ENCODE measurements at regions not wholly inside any gene's neighbourhood (a gene's known extent, or its start where the extent isn't known, plus 50 kb on each side); places are given as distances from the start of the nearest gene placed in this dataset.

GRCh38 chr6:23280437-23280836 lies 711.1 kb downstream of the HDGFL1 start:
- H3K4me2 ChIP-seq (ENCODE audit: extremely low read depth, insufficient read depth, low read length), result no peak overlapping the region
- TF ChIP-seq EZH2 (IDR thresholded peaks at IDR 0.05; ENCODE audit: low read length, missing control alignments), result no peak
- TF ChIP-seq, protein P1, sequence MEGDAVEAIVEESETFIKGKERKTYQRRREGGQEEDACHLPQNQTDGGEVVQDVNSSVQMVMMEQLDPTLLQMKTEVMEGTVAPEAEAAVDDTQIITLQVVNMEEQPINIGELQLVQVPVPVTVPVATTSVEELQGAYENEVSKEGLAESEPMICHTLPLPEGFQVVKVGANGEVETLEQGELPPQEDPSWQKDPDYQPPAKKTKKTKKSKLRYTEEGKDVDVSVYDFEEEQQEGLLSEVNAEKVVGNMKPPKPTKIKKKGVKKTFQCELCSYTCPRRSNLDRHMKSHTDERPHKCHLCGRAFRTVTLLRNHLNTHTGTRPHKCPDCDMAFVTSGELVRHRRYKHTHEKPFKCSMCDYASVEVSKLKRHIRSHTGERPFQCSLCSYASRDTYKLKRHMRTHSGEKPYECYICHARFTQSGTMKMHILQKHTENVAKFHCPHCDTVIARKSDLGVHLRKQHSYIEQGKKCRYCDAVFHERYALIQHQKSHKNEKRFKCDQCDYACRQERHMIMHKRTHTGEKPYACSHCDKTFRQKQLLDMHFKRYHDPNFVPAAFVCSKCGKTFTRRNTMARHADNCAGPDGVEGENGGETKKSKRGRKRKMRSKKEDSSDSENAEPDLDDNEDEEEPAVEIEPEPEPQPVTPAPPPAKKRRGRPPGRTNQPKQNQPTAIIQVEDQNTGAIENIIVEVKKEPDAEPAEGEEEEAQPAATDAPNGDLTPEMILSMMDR (conservative IDR thresholded peaks at IDR 0.05 in 1 of 2, IDR thresholded peaks at IDR 0.05 in 1 of 2; ENCODE audit: low read depth in 1 of 2, low read length in 2 of 2), result no peak
- no peak overlapping the region for H2AFZ ChIP-seq (ENCODE audit: low read length)
- no peak overlapping the region for H3K4me3 ChIP-seq (replicated peaks in 1 of 4; ENCODE audit: control extremely low read depth in 1 of 4, insufficient read depth in 1 of 4, low read depth in 3 of 4, low read length in 4 of 4)
- H3K9ac ChIP-seq (ENCODE audit: insufficient read depth, low read length), result no peak overlapping the region
- no peaks in the 10 kb centered on the region for H4K20me1 ChIP-seq (ENCODE audit: control insufficient read depth, extremely low read depth, insufficient read depth, low read length)
- no peaks in the 10 kb centered on the region for H3K27me3 ChIP-seq (ENCODE audit: control insufficient read depth, insufficient read depth, low read length)
- H3K79me2 ChIP-seq (ENCODE audit: control insufficient read depth, insufficient read depth, low read length), result no peaks in the 10 kb centered on the region
- no peaks in the 10 kb centered on the region for H3K9me3 ChIP-seq (ENCODE audit: control insufficient read depth, insufficient read depth, low read depth, low read length)
- no peaks in the 10 kb centered on the region for H3K36me3 ChIP-seq (ENCODE audit: control insufficient read depth, insufficient read depth, low read length)
- no peaks in the 10 kb centered on the region for H3K4me1 ChIP-seq (ENCODE audit: control insufficient read depth, extremely low read depth, insufficient read depth, low read length)
- H3K27ac ChIP-seq (ENCODE audit: insufficient read depth, low read length), result no peak overlapping the region
- DNase-seq (ENCODE audit: low read depth in 2 of 2), result no peak

DNA sequence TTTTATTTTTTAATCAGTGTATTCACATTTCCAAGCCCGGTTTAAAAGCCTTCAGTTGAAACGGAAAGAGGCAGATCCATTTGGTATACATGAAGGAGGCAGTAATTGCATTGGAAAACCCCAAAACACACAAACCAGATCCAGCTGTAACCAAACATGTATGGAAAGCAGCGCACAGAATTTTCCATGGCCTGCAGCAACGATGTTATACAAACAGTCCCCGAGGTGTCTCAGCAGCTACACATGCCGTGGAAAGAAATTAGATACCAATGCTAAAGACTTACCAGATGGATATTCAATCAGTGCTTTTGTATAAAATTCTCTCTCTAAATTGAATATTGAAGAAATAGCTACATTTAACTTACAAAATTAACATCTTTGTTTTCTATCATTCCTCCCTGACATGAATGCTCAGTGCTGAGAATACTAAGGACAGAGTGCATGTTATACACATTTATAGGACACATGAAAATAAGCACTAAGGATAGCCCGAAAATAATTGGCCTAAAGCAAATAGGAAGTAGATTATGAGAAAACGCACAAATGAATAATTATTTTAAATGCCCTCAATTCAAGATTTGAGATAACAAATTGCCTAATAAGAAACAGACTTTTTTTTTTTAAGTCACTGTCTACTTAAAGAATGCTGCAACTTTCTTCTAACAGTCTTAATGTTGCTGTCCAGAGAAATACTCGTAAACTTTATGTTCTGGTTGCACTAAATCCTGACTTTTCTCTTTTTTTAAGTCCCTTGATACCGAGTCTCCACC lies 713.1 kb downstream of the HDGFL1 start:
- H3K9ac ChIP-seq (ENCODE audit: insufficient read depth, low read length), result no peak overlapping the region
- H3K27ac ChIP-seq (ENCODE audit: insufficient read depth, low read length), result no peak overlapping the region
- H3K9me3 ChIP-seq (ENCODE audit: control insufficient read depth, insufficient read depth, low read depth, low read length), result no peaks in the 10 kb centered on the region
- no peaks in the 10 kb centered on the region for H4K20me1 ChIP-seq (ENCODE audit: control insufficient read depth, extremely low read depth, insufficient read depth, low read length)
- H3K36me3 ChIP-seq (ENCODE audit: control insufficient read depth, insufficient read depth, low read length), result no peaks in the 10 kb centered on the region
- H3K4me1 ChIP-seq (ENCODE audit: control insufficient read depth, extremely low read depth, insufficient read depth, low read length), result no peaks in the 10 kb centered on the region
- no peak overlapping the region for H3K4me2 ChIP-seq (ENCODE audit: extremely low read depth, insufficient read depth, low read length)
- no peak for DNase-seq (ENCODE audit: low read depth in 2 of 2)
- no peak overlapping the region for H3K4me3 ChIP-seq (replicated peaks in 1 of 4; ENCODE audit: control extremely low read depth in 1 of 4, insufficient read depth in 1 of 4, low read depth in 3 of 4, low read length in 4 of 4)
- no peaks in the 10 kb centered on the region for H3K79me2 ChIP-seq (ENCODE audit: control insufficient read depth, insufficient read depth, low read length)
- TF ChIP-seq EZH2 (IDR thresholded peaks at IDR 0.05; ENCODE audit: low read length, missing control alignments), result no peak
- TF ChIP-seq, protein P1 (conservative IDR thresholded peaks at IDR 0.05 in 1 of 2, IDR thresholded peaks at IDR 0.05 in 1 of 2; ENCODE audit: low read depth in 1 of 2, low read length in 2 of 2), result no peak
- H3K27me3 ChIP-seq (ENCODE audit: control insufficient read depth, insufficient read depth, low read length), result no peaks in the 10 kb centered on the region
- no peak overlapping the region for H2AFZ ChIP-seq (ENCODE audit: low read length)

- TF ChIP-seq, protein P1 (conservative IDR thresholded peaks at IDR 0.05 in 1 of 2, IDR thresholded peaks at IDR 0.05 in 1 of 2; ENCODE audit: low read depth in 1 of 2, low read length in 2 of 2), result no peak
- TF ChIP-seq EZH2 (IDR thresholded peaks at IDR 0.05; ENCODE audit: low read length, missing control alignments), result no peak
- Histone ChIP-seq H3K9me3 (ENCODE audit: control insufficient read depth, insufficient read depth, low read depth, low read length) (no peaks in the 10 kb centered on the region), H3K4me3 (replicated peaks in 1 of 4; ENCODE audit: control extremely low read depth in 1 of 4, insufficient read depth in 1 of 4, low read depth in 3 of 4, low read length in 4 of 4) (no peak overlapping the region), H4K20me1 (ENCODE audit: control insufficient read depth, extremely low read depth, insufficient read depth, low read length) (no peaks in the 10 kb centered on the region), H3K9ac (ENCODE audit: insufficient read depth, low read length) (no peak overlapping the region), H3K4me2 (ENCODE audit: extremely low read depth, insufficient read depth, low read length) (no peak overlapping the region), H3K36me3 (ENCODE audit: control insufficient read depth, insufficient read depth, low read length) (no peaks in the 10 kb centered on the region), H3K79me2 (ENCODE audit: control insufficient read depth, insufficient read depth, low read length) (no peaks in the 10 kb centered on the region), H3K27me3 (ENCODE audit: control insufficient read depth, insufficient read depth, low read length) (no peaks in the 10 kb centered on the region), H2AFZ (ENCODE audit: low read length) (no peak overlapping the region), H3K4me1 (ENCODE audit: control insufficient read depth, extremely low read depth, insufficient read depth, low read length) (no peaks in the 10 kb centered on the region), H3K27ac (ENCODE audit: insufficient read depth, low read length) (no peak overlapping the region)
- no peak for DNase-seq (ENCODE audit: low read depth in 2 of 2)
Measured at GRCh38 chr6:23293653-23294052, 724.3 kb downstream of the HDGFL1 start.
